Spleen (tissue), 7 donors: ENCODE measurements at regions not wholly inside any gene's neighbourhood (a gene's known extent, or its start where the extent isn't known, plus 50 kb on each side); places are given as distances from the start of the nearest gene placed in this dataset.

Source experiments
- CTCF ChIP-seq, 11 experiments: fragments of 200-600 bp in 7 of 11; fragments of 450-650 bp in 4 of 11; sonication (generic) in 4 of 11; IDR thresholded peaks in 8 of 11; conservative IDR thresholded peaks in 3 of 11; 1 replicate in 7 of 11; 2 replicates in 4 of 11; pipeline versions ENCODE4 v1.4.0 to v1.8.0; 2016 to 2021; ENCODE audit warnings: antibody characterized with exemption in 11 of 11, inconsistent platforms in 4 of 11, mild to moderate bottlenecking in 1 of 11
- POLR2A ChIP-seq, 3 donors: fragments of 450-650 bp; IDR thresholded peaks; one replicate each; pipeline ENCODE4 v1.5.1; 2017; ENCODE audit warnings: antibody characterized with exemption in 3 of 3, mild to moderate bottlenecking in 1 of 3
- donor health status: DM: no; HTN: no; CAD: no; lungs with moderate emphysema.
- donor health status: DM: no; HTN: no; CAD: no.
- donor health status: DM: no; HTN: no; CAD: no.

- TF ChIP-seq CTCF (IDR thresholded peaks at IDR 0.05 in 8 of 11, conservative IDR thresholded peaks at IDR 0.05 in 3 of 11) (no peak), POLR2A (IDR thresholded peaks at IDR 0.05) (no peak)
These were observed 290.8 kb downstream of the RPAP3 start for GRCh38 chr12:47415054-47415453.
